ENCODE measurements at regions not wholly inside any gene's neighbourhood (a gene's known extent, or its start where the extent isn't known, plus 50 kb on each side); places are given as distances from the start of the nearest gene placed in this dataset.

DNA sequence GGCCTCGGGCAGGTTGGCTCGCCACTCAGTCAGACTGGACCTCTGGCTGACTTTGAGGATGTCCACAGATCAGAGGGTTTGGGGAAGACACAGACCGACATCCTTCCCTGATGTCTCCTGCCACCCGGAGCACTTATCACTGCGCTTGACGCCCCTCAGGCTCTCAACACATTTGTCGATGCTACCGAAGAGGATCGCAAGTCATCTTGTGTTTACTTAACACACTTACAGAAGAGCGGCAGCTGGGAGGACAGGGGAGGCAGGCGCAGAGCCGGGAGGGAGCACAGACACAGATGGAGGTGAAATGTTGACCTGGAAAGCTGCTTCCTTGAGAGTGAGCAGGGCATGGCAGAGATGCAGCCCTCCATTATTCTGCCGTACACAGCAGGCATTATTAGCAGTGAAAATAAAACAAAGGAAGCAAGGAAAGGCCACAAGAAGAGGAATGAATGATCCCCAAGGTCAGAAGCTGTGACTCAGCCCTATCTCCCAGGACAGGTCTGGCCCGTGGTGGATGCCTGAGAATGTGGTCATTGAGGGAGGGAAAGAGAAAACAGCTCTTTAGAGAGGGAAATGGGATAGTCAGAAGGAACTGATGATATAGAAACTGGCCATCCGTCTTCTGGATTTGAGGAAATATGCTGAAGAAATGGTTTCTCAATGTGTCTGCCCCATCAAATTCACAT, 549.5 kb upstream of the ARGLU1 start:
- CTCF ChIA-PET = no interaction called here
- Histone ChIP-seq H3K9me3 (ENCODE audit: control insufficient read depth in 1 of 2, insufficient read depth in 1 of 2, low read length in 2 of 2) (peaks cover 0 to 7% of the 10 kb centered on the region in 2 experiments), H3K36me3 (ENCODE audit: insufficient read depth, low read length) (no peaks in the 10 kb centered on the region), H3K4me1 (ENCODE audit: insufficient read depth, low read length) (no peaks in the 10 kb centered on the region), H3K27ac (ENCODE audit: low read depth in 1 of 2, low read length in 2 of 2) (no peak overlapping the region), H3K27me3 (ENCODE audit: control insufficient read depth in 1 of 2, insufficient read depth in 2 of 2, low read length in 2 of 2) (no peaks in the 10 kb centered on the region), H3K4me3 (ENCODE audit: low read length) (no peak overlapping the region)
- H3K9me3 Mint-ChIP-seq = peaks cover 7% of the 10 kb centered on the region
- DNase-seq = no peak
- no peak for ATAC-seq (ENCODE audit: poor library complexity)
- POLR2A ChIA-PET = no interaction called here
- no peak overlapping the region for H3K4me3 Mint-ChIP-seq
- no peaks in the 10 kb centered on the region for H3K4me1 Mint-ChIP-seq (ENCODE audit: low read depth)
- no peaks in the 10 kb centered on the region for H3K27me3 Mint-ChIP-seq
- H3K27ac Mint-ChIP-seq = no peak overlapping the region
- TF ChIP-seq, protein P1, sequence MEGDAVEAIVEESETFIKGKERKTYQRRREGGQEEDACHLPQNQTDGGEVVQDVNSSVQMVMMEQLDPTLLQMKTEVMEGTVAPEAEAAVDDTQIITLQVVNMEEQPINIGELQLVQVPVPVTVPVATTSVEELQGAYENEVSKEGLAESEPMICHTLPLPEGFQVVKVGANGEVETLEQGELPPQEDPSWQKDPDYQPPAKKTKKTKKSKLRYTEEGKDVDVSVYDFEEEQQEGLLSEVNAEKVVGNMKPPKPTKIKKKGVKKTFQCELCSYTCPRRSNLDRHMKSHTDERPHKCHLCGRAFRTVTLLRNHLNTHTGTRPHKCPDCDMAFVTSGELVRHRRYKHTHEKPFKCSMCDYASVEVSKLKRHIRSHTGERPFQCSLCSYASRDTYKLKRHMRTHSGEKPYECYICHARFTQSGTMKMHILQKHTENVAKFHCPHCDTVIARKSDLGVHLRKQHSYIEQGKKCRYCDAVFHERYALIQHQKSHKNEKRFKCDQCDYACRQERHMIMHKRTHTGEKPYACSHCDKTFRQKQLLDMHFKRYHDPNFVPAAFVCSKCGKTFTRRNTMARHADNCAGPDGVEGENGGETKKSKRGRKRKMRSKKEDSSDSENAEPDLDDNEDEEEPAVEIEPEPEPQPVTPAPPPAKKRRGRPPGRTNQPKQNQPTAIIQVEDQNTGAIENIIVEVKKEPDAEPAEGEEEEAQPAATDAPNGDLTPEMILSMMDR (IDR thresholded peaks at IDR 0.05) = no peak
- H3K36me3 Mint-ChIP-seq (ENCODE audit: low read depth) = no peaks in the 10 kb centered on the region
- intact Hi-C loops (cut with DNase I, micrococcal nuclease) = no loop called here

DNA sequence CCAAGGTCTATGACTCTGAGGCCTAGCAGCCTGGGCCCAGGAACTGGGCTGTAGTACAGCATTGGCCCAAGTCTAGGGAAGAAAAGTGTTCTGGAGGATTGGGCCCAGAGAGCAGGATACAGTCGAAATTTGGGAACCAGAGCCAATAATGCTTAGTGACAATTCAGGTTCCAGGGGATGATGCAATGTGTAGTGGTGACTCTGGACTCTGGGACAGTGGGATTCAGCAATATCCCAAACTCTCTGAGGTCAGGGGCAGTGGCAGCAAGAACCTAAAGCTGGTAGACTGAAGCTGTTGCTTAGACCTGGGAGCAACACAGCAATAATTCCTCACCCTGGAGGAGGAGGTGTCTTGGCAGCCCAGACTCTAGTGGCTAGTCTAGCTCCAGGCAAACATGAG, 545.5 kb upstream of the ARGLU1 start:
- no peaks in the 10 kb centered on the region for H3K4me1 ChIP-seq (ENCODE audit: insufficient read depth, low read length)
- H3K4me3 Mint-ChIP-seq = no peak overlapping the region
- peaks cover 0 to 7% of the 10 kb centered on the region in 2 experiments for H3K9me3 ChIP-seq (ENCODE audit: control insufficient read depth in 1 of 2, insufficient read depth in 1 of 2, low read length in 2 of 2)
- H3K9me3 Mint-ChIP-seq = peaks cover 10% of the 10 kb centered on the region
- ChIA-PET CTCF (interaction anchor here (0.9 kb wide), 1 partner anchor 8 kb away, joined by 3 read pairs; no protein-coding TSS in a partner anchor), POLR2A (no interaction called here)
- no peak overlapping the region for H3K27ac Mint-ChIP-seq
- intact Hi-C loops (cut with DNase I, micrococcal nuclease) = no loop called here
- no peak overlapping the region for H3K27ac ChIP-seq (ENCODE audit: low read depth in 1 of 2, low read length in 2 of 2)
- no peaks in the 10 kb centered on the region for H3K36me3 ChIP-seq (ENCODE audit: insufficient read depth, low read length)
- TF ChIP-seq, protein P1 (IDR thresholded peaks at IDR 0.05) = no peak
- H3K4me3 ChIP-seq (ENCODE audit: low read length) = no peak overlapping the region
- no peak for DNase-seq
- no peaks in the 10 kb centered on the region for H3K27me3 Mint-ChIP-seq
- no peaks in the 10 kb centered on the region for H3K27me3 ChIP-seq (ENCODE audit: control insufficient read depth in 1 of 2, insufficient read depth in 2 of 2, low read length in 2 of 2)
- H3K36me3 Mint-ChIP-seq (ENCODE audit: low read depth) = no peaks in the 10 kb centered on the region
- no peak for ATAC-seq (ENCODE audit: poor library complexity)
- H3K4me1 Mint-ChIP-seq (ENCODE audit: low read depth) = no peaks in the 10 kb centered on the region

DNA sequence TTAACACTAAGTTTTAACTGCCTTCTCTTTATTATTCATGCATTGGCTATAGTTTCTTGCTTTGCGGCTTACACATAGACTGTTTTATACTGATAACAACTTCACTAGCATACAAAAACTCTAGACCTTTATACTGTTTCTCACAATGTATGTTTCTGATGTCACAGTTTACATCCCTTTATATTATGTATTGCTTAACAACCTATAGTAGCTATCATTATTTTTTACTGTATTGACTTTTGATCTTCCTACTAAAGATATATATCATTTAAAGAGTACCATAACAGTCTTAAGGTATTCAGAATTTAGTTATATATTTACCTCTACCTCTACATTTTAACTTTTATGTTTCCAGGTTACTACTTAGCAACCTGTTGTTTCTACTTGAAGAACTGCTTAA, 543.3 kb upstream of the ARGLU1 start:
- Mint-ChIP-seq H3K4me1 (ENCODE audit: low read depth) (no peaks in the 10 kb centered on the region), H3K9me3 (peaks cover 10% of the 10 kb centered on the region), H3K27me3 (no peaks in the 10 kb centered on the region), H3K4me3 (no peak overlapping the region), H3K27ac (no peak overlapping the region), H3K36me3 (ENCODE audit: low read depth) (no peaks in the 10 kb centered on the region)
- H3K27ac ChIP-seq (ENCODE audit: low read depth in 1 of 2, low read length in 2 of 2) = no peak overlapping the region
- H3K27me3 ChIP-seq (ENCODE audit: control insufficient read depth in 1 of 2, insufficient read depth in 2 of 2, low read length in 2 of 2) = no peaks in the 10 kb centered on the region
- intact Hi-C loops (cut with DNase I, micrococcal nuclease) = no loop called here
- DNase-seq (no peak), ATAC-seq (ENCODE audit: poor library complexity) (no peak)
- TF ChIP-seq, protein P1 (IDR thresholded peaks at IDR 0.05) = no peak
- POLR2A ChIA-PET = no interaction called here
- no peaks in the 10 kb centered on the region for H3K9me3 ChIP-seq (ENCODE audit: control insufficient read depth in 1 of 2, insufficient read depth in 1 of 2, low read length in 2 of 2)
- H3K4me3 ChIP-seq (ENCODE audit: low read length) = no peak overlapping the region
- H3K36me3 ChIP-seq (ENCODE audit: insufficient read depth, low read length) = no peaks in the 10 kb centered on the region
- H3K4me1 ChIP-seq (ENCODE audit: insufficient read depth, low read length) = no peaks in the 10 kb centered on the region
- CTCF ChIA-PET = no interaction called here

Data from CD4-positive, alpha-beta T cell (primary cell).